ENCODE measurements at regions not wholly inside any gene's neighbourhood (a gene's known extent, or its start where the extent isn't known, plus 50 kb on each side); places are given as distances from the start of the nearest gene placed in this dataset.

DNA sequence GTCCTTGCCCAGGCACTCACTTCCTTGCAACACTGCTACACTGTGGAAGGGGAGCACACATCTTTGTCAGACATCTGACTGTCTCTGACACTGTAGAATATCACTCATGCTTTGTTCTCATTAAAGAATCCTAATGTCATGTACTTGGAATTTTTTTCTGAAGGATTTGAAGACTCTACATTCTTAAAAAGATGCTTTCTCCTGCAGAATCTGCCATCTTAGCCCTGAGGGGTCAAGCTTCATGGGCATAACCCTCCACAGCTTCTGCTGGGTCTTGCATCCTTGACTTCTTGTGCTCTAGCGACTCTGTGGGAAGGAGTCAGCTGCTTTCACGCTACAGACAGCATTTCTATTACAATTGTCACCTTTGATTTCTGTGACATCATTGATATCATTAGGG is 417.2 kb downstream of the QKI start:
- no peak for DNase-seq (ENCODE audit: low read depth)
- TF ChIP-seq, protein P1, sequence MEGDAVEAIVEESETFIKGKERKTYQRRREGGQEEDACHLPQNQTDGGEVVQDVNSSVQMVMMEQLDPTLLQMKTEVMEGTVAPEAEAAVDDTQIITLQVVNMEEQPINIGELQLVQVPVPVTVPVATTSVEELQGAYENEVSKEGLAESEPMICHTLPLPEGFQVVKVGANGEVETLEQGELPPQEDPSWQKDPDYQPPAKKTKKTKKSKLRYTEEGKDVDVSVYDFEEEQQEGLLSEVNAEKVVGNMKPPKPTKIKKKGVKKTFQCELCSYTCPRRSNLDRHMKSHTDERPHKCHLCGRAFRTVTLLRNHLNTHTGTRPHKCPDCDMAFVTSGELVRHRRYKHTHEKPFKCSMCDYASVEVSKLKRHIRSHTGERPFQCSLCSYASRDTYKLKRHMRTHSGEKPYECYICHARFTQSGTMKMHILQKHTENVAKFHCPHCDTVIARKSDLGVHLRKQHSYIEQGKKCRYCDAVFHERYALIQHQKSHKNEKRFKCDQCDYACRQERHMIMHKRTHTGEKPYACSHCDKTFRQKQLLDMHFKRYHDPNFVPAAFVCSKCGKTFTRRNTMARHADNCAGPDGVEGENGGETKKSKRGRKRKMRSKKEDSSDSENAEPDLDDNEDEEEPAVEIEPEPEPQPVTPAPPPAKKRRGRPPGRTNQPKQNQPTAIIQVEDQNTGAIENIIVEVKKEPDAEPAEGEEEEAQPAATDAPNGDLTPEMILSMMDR (IDR thresholded peaks at IDR 0.05; ENCODE audit: control insufficient read depth, insufficient read depth, low read depth, low read length, missing control alignments) = no peak
- H3K4me3 ChIP-seq (ENCODE audit: control insufficient read depth, low read depth, low read length) = no peak overlapping the region

DNA sequence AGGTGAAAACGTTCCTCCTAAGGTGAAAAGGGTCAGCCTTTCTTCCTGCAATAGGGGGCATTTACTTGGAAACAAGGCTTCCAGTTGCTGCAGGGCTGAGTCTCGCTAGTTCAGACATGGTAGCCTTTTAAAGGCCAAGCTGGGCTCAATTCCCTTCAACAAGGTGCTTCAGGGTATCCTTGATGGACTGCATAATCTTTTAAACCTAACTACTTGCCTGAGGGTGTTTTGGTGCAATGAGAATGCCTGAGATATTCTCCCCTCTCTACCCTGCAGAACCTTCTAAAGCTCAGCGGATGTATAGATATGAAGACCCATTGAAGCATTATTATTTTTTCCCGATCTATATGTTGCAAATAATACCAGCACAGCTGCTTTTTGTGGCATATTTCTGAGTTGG is 416.1 kb downstream of the QKI start:
- TF ChIP-seq, protein P1 (IDR thresholded peaks at IDR 0.05; ENCODE audit: control insufficient read depth, insufficient read depth, low read depth, low read length, missing control alignments) = no peak
- H3K4me3 ChIP-seq (ENCODE audit: control insufficient read depth, low read depth, low read length) = no peak overlapping the region
- DNase-seq (ENCODE audit: low read depth) = no peak

DNA sequence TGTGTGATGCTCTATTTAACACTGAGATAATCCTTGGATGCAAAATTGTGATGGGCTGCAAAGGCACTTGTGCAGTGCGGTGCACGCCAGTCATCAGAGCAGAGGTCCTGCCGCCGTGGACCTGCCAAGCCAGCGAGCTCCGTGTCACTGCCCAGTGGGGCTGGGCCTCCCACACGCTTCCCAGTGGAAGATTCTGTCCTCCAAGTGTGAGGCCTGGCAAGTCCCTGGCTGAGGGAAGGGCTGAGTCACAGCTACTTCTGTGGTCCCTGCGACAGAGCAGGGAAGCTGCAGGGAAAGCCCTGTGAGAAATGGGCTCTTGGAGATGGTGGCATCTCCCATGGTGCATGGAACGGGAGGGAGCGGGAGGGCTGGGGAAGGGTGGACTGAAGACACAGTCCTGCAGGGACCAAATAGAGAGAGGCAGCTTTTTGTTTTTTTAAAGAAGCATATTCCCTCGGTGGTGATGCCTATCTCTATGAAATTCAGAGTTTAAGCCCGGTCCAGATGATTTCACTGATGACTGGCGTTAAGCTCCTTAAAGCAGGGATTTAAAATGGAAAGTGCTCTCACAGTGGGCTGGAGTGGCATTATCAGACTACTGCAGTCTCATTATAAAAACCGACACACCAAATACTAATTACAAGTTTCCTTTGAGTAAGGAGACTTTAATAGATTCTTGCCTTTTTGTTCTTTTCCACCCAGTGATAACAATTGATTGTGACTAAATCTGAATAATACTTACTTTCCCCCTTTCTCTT is 413.7 kb downstream of the QKI start:
- no peak for DNase-seq (ENCODE audit: low read depth)
- H3K4me3 ChIP-seq (ENCODE audit: control insufficient read depth, low read depth, low read length) = no peak overlapping the region
- TF ChIP-seq, protein P1 (IDR thresholded peaks at IDR 0.05; ENCODE audit: control insufficient read depth, insufficient read depth, low read depth, low read length, missing control alignments) = no peak

DNA sequence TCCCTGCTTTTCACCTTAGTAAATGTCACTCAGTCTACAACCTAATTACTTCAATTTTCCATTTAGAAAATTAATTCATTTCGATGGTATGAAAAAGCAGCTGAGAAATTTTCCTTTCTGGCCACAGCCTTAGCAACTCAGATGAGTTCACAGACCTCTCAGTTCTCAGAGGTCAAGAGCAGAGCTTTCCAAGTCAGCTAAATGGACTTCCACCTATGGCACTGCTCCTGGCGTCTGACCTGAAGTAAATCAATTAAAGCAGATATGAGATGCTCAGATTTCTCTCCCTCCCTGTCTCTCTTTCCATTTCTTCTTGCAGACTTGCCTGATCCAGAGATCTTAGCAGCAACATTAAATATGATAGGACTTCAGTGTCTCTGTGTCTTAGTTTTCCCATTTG is 412.6 kb downstream of the QKI start:
- DNase-seq (ENCODE audit: low read depth) = no peak
- TF ChIP-seq, protein P1 (IDR thresholded peaks at IDR 0.05; ENCODE audit: control insufficient read depth, insufficient read depth, low read depth, low read length, missing control alignments) = no peak

DNA sequence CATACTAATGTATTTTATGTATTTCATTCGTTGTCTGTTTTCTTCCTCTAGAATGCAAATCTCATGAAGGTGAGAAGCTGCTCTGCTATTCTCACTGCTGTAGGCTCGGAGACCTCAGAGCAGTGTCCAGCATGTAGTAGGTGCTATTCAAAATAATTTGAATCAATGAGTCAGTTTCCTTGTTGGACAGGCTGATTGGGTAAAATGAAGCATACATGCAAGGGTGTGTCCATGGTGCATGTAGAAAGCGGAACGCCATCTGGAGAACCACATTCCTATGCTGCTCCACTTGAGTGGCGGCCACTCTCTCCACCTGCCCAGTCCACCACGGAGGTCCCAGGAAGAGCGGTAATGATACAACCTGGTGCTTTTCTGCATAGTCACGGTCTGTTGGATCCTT is 412.1 kb downstream of the QKI start:
- DNase-seq (ENCODE audit: low read depth) = no peak
- TF ChIP-seq, protein P1 (IDR thresholded peaks at IDR 0.05; ENCODE audit: control insufficient read depth, insufficient read depth, low read depth, low read length, missing control alignments) = no peak
- H3K4me3 ChIP-seq (ENCODE audit: control insufficient read depth, low read depth, low read length) = no peak overlapping the region

More for the DNA sequence above, 412.6 kb downstream of the QKI start:
- no peak overlapping the region for H3K4me3 ChIP-seq (ENCODE audit: control insufficient read depth, low read depth, low read length)

DNA sequence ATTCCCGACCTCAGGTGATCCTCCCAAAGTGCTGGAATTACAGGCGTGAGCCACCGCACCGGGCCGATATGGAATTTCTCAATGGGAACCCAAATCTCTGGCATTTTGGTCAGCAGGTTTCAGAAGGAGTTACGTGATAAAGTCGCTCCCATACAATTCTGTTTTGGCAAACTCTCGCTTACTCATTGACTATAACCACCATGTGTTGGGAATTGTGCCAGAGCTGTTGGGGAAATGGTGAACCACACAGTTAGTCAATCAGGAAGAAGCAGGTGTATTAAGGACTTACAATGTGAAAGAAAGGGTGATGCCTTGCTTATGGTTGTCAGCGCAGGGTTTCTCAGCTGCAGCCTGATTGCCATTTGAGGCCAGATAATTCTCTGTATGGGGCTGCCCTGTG is 410.5 kb downstream of the QKI start:
- DNase-seq (ENCODE audit: low read depth) = peak; percentile 14
- no peak overlapping the region for H3K4me3 ChIP-seq (ENCODE audit: control insufficient read depth, low read depth, low read length)
- TF ChIP-seq, protein P1 (IDR thresholded peaks at IDR 0.05; ENCODE audit: control insufficient read depth, insufficient read depth, low read depth, low read length, missing control alignments) = no peak

Measured in AG09309 (cell line).